HEK293 (cell line): ENCODE measurements at regions not wholly inside any gene's neighbourhood (a gene's known extent, or its start where the extent isn't known, plus 50 kb on each side); places are given as distances from the start of the nearest gene placed in this dataset.

ENCODE experiments used
- CTCF ChIA-PET: fragments of 350-600 bp; formaldehyde crosslinking; extraction: SDS; loops from one replicate; lab custom pipeline; 2021; ENCODE audit warnings: antibody characterized with exemption; lab: Yijun Ruan, JAX
- POLR2A ChIA-PET: fragments of 300-600 bp; formaldehyde crosslinking; extraction: SDS; loops from one replicate; lab custom pipeline; 2020; ENCODE audit warnings: antibody characterized with exemption, inconsistent platforms; lab: Yijun Ruan, JAX
- H3K27ac ChIP-seq: fragments of 200-500 bp; sonication (Bioruptor generic); 2 replicates; pipeline ENCODE4 v1.5.1; 2014; ENCODE audit warnings: low read depth, low read length, control low read depth, inconsistent platforms; ENCODE audit errors: extremely low read depth
- H3K36me3 ChIP-seq, 2 experiments: fragments of 200-500 bp in 1 of 2; sonication (Bioruptor generic) in 1 of 2; 1 replicate in 1 of 2; 2 replicates in 1 of 2; pipeline ENCODE4 v1.5.1; 2014 to 2017; ENCODE audit warnings: inconsistent platforms in 2 of 2, low read length in 2 of 2; ENCODE audit not compliant: control insufficient read depth in 2 of 2, insufficient read depth in 1 of 2
- H3K4me1 ChIP-seq: fragments of 200-500 bp; sonication (Bioruptor generic); 2 replicates; pipeline ENCODE4 v1.5.1; 2014; ENCODE audit warnings: mild to moderate bottlenecking, low read length, inconsistent platforms; ENCODE audit not compliant: control insufficient read depth, insufficient read depth
- H3K4me3 ChIP-seq: 2 replicates; pipeline ENCODE4 v1.5.1; 2011; ENCODE audit warnings: low read depth, mild to moderate bottlenecking, control low read depth, low read length, moderate library complexity
- H3K9me3 ChIP-seq: fragments of 200-500 bp; sonication (Bioruptor generic); 2 replicates; pipeline ENCODE4 v1.5.1; 2014; ENCODE audit warnings: low read depth, low read length, inconsistent platforms; ENCODE audit not compliant: control insufficient read depth, insufficient read depth
- BCL11A ChIP-seq: fragments of 450-650 bp; formaldehyde crosslinking; IDR thresholded peaks from 2 replicates; pipeline ENCODE4 v1.5.1; 2016; ENCODE audit warnings: low read depth, missing biosample characterization, missing genetic modification characterization
- GFI1B ChIP-seq: fragments of 450-650 bp; formaldehyde crosslinking; IDR thresholded peaks from 2 replicates; pipeline ENCODE4 v1.5.1; 2016; ENCODE audit warnings: missing biosample characterization, missing genetic modification characterization
- GLIS2 ChIP-seq: fragments of 450-650 bp; formaldehyde crosslinking; IDR thresholded peaks from 2 replicates; pipeline ENCODE4 v1.5.1; 2016; ENCODE audit warnings: missing biosample characterization, missing genetic modification characterization
- KLF1 ChIP-seq: fragments of 450-650 bp; formaldehyde crosslinking; IDR thresholded peaks from 2 replicates; pipeline ENCODE4 v1.5.1; 2016; ENCODE audit warnings: missing biosample characterization, missing genetic modification characterization
- KLF10 ChIP-seq: fragments of 450-650 bp; IDR thresholded peaks from 2 replicates; pipeline ENCODE4 v1.5.1; 2018; ENCODE audit warnings: missing biosample characterization, mild to moderate bottlenecking, missing genetic modification characterization
- SETDB1 ChIP-seq: IDR thresholded peaks from one replicate; pipeline ENCODE4 v1.6.1; 2017; ENCODE audit warnings: mild to moderate bottlenecking, low read length, moderate library complexity, mixed read lengths; ENCODE audit not compliant: insufficient read length
- ZNF112 ChIP-seq: fragments of 450-650 bp; formaldehyde crosslinking; IDR thresholded peaks from 2 replicates; pipeline ENCODE4 v1.5.0; 2017; ENCODE audit warnings: missing biosample characterization, missing genetic modification characterization
- ZNF169 ChIP-seq: fragments of 450-650 bp; formaldehyde crosslinking; IDR thresholded peaks from 2 replicates; pipeline ENCODE4 v1.5.1; 2016; ENCODE audit warnings: missing biosample characterization, missing genetic modification characterization
- ZNF2 ChIP-seq: fragments of 450-650 bp; formaldehyde crosslinking; IDR thresholded peaks from 2 replicates; pipeline ENCODE4 v1.5.1; 2016; ENCODE audit warnings: missing biosample characterization, missing genetic modification characterization
- ZNF24 ChIP-seq: fragments of 450-650 bp; formaldehyde crosslinking; IDR thresholded peaks from 2 replicates; pipeline ENCODE4 v1.5.1; 2016; ENCODE audit warnings: missing biosample characterization, missing genetic modification characterization
- ZNF549 ChIP-seq: fragments of 450-650 bp; IDR thresholded peaks from 2 replicates; pipeline ENCODE4 v1.5.1; 2018; ENCODE audit warnings: missing biosample characterization, missing genetic modification characterization, mild to moderate bottlenecking, inconsistent platforms, moderate library complexity
- ZNF558 ChIP-seq: fragments of 450-650 bp; formaldehyde crosslinking; IDR thresholded peaks from 2 replicates; pipeline ENCODE4 v1.5.1; 2016; ENCODE audit warnings: missing biosample characterization, missing genetic modification characterization
- ZNF658 ChIP-seq: fragments of 450-650 bp; formaldehyde crosslinking; IDR thresholded peaks from 2 replicates; pipeline ENCODE4; 2016; ENCODE audit warnings: missing biosample characterization, missing genetic modification characterization
- ZNF843 ChIP-seq: fragments of 450-650 bp; formaldehyde crosslinking; IDR thresholded peaks from 2 replicates; pipeline ENCODE4 v1.5.1; 2016; ENCODE audit warnings: missing biosample characterization, missing genetic modification characterization
- ZSCAN16 ChIP-seq: fragments of 450-650 bp; formaldehyde crosslinking; IDR thresholded peaks from 2 replicates; pipeline ENCODE4 v1.5.1; 2016; ENCODE audit warnings: missing biosample characterization, missing genetic modification characterization
- TF ChIP-seq, protein P1 (sequence below): fragments of 450-650 bp; formaldehyde crosslinking; IDR thresholded peaks from 2 replicates; pipeline ENCODE4 v1.5.1; 2016; ENCODE audit warnings: missing biosample characterization, missing genetic modification characterization
- TF ChIP-seq, protein P2 (sequence below): fragments of 450-650 bp; formaldehyde crosslinking; IDR thresholded peaks from 2 replicates; pipeline ENCODE4 v1.5.1; 2017; ENCODE audit warnings: missing biosample characterization, missing genetic modification characterization
- TF ChIP-seq, protein P3 (sequence below): fragments of 450-650 bp; formaldehyde crosslinking; IDR thresholded peaks from 2 replicates; pipeline ENCODE4 v1.5.1; 2017; ENCODE audit warnings: missing biosample characterization, missing genetic modification characterization
- TF ChIP-seq, protein P4 (sequence below): fragments of 450-650 bp; formaldehyde crosslinking; IDR thresholded peaks from 2 replicates; pipeline ENCODE4 v1.5.1; 2016; ENCODE audit warnings: missing biosample characterization, missing genetic modification characterization
- TF ChIP-seq, protein P5 (sequence below): fragments of 450-650 bp; formaldehyde crosslinking; IDR thresholded peaks from 2 replicates; pipeline ENCODE4 v1.5.1; 2016; ENCODE audit warnings: missing biosample characterization, missing genetic modification characterization

DNA sequence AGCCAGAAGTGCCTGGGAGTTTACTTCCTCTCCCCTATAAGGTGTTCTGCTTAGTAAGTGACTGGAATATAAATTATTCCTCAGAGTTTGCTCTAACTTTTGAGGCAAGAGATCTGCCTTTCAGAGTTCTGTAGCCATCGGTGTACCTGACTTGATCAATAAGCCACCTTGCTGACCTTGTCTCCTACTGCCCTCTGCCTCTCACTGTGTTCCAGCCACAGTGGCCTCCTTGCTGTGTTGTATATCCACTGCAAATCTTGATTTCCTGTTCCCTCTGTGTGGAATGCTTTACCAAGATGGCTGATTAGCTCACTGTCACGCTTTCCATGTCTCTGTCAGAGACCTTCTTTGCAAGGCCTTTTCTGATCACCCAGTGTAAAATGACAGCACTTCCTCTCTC, 442.4 kb downstream of the SQOR start:
- Histone ChIP-seq H3K9me3 (no peaks in the 10 kb centered on the region), H3K36me3 (no peaks in the 10 kb centered on the region), H3K4me1 (no peaks in the 10 kb centered on the region), H3K4me3 (no peak overlapping the region), H3K27ac (no peak overlapping the region)
- ChIA-PET POLR2A (no interaction called here), CTCF (no interaction called here)
- TF ChIP-seq ZNF169 (tag by site-specific recombination) (no peak), GFI1B (tag by site-specific recombination) (no peak)
- TF ChIP-seq, protein P1, sequence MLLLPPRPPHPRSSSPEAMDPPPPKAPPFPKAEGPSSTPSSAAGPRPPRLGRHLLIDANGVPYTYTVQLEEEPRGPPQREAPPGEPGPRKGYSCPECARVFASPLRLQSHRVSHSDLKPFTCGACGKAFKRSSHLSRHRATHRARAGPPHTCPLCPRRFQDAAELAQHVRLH (tag by site-specific recombination), result no peak
- TF ChIP-seq, all 188 proteins: peak for 0

DNA sequence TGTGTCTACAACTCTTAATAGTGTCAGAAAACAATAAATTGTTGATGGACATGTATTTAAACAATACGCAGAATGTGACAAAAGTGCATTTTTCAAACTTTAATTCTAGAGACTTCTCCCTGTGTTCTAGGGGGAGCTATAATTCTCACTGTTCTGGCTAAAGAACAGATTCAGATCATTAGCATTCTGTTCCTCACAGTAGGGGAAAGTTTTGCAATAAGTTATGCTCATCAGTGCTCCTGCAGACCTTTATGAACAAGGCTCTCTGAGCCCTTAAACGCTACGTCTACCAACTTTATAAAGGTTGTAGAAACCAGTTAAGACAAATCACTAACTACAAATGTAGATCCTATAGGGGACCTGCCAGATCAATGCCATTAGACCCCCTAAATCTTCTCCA, 444.2 kb downstream of the SQOR start:
- POLR2A ChIA-PET, result no interaction called here
- Histone ChIP-seq H3K27ac (no peak overlapping the region), H3K4me1 (no peaks in the 10 kb centered on the region), H3K9me3 (no peaks in the 10 kb centered on the region), H3K4me3 (no peak overlapping the region), H3K36me3 (no peaks in the 10 kb centered on the region)
- TF ChIP-seq ZNF112 (tag by site-specific recombination) (no peak), GLIS2 (tag by site-specific recombination) (no peak)
- CTCF ChIA-PET, result interaction anchor here (0.7 kb wide), 1 partner anchor 453 kb away, joined by 3 read pairs; no protein-coding TSS in a partner anchor

DNA sequence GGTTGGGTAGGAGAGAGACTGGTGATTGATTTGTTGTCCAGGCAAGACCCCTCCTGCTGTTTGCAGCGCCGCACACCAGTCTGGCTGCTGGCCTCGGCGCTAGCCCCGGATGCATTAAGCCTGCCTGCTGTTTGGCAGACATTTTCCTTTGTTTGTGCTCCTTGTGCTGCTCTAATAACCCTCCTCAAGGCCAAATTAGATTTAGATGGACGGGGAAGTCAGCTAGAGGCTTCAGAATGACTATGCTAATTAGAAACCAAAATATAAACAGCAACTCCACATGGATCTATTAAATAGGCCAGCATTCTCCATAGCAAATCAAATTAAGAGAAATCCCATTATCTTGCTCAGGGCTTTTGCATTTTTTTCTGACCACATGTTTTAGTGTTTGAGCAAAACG, 445.2 kb downstream of the SQOR start:
- no peaks in the 10 kb centered on the region for H3K4me1 ChIP-seq
- no peak overlapping the region for H3K27ac ChIP-seq
- H3K4me3 ChIP-seq, result no peak overlapping the region
- ChIA-PET POLR2A (no interaction called here), CTCF (interaction anchor here (0.6 kb wide), 1 partner anchor 698 kb away, joined by 3 read pairs; no protein-coding TSS in a partner anchor)
- H3K36me3 ChIP-seq, result no peaks in the 10 kb centered on the region
- H3K9me3 ChIP-seq, result no peaks in the 10 kb centered on the region
- TF ChIP-seq ZSCAN16 (tag by site-specific recombination), result no peak
- TF ChIP-seq, protein P1 (tag by site-specific recombination), result no peak
- no peak for TF ChIP-seq ZNF843 (tag by site-specific recombination)
- no peak for TF ChIP-seq KLF1 (tag by site-specific recombination)
- TF ChIP-seq ZNF549 (tag by site-specific recombination), result no peak
- no peak for TF ChIP-seq ZNF24 (tag by site-specific recombination)
- no peak for TF ChIP-seq ZNF658 (tag by site-specific recombination)
- TF ChIP-seq, all 188 proteins: peak for 0

DNA sequence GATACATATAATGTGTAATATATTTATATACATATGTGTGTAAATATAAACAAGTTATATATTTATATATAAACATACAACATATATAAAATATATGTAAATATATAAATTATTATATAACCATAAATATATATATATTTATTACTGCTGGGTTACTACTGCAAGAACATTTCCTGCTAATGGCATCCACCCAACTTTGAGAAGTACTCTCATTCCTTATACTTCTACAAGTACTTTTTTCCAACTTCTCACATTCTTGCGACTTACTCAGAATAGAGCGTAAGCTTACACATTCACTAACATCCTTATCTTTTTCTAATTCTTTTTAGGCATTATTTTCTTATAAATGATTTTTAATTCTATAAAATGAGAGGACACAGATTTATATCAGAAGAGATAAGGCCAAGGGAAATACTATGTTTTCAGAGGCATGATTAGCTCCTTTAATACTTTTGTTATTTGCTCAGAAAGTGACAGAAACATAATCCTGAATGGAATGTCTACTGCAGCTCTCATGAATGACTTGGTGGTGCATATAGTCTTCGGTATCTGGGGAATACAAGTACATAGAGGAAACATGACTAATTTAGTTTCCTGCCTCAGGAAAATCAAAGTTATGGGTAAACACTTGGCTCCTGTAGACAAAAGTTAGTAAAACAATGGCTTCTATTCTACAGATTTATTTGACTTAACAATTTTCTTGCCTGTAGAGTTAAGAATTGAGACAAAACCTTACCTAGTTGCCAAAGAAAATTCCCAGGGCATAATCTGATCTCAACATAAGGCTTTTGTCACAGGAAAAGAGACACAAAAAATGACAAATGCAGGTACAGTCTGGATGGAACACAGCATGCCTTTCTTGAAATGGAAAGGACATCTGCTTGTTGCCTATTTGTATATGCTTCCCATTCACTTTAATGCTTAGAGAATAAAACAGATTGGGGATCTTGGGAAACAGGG, 453.9 kb downstream of the SQOR start:
- no peak overlapping the region for H3K4me3 ChIP-seq
- H3K36me3 ChIP-seq, result no peaks in the 10 kb centered on the region
- ChIA-PET CTCF (no interaction called here), POLR2A (no interaction called here)
- H3K27ac ChIP-seq, result no peak overlapping the region
- no peaks in the 10 kb centered on the region for H3K9me3 ChIP-seq
- no peaks in the 10 kb centered on the region for H3K4me1 ChIP-seq
- TF ChIP-seq ZNF558 (tag by site-specific recombination) (no peak), BCL11A (tag by site-specific recombination) (no peak), SETDB1 (no peak), ZNF2 (tag by site-specific recombination) (no peak), KLF10 (tag by site-specific recombination) (no peak)
- TF ChIP-seq, protein P2, sequence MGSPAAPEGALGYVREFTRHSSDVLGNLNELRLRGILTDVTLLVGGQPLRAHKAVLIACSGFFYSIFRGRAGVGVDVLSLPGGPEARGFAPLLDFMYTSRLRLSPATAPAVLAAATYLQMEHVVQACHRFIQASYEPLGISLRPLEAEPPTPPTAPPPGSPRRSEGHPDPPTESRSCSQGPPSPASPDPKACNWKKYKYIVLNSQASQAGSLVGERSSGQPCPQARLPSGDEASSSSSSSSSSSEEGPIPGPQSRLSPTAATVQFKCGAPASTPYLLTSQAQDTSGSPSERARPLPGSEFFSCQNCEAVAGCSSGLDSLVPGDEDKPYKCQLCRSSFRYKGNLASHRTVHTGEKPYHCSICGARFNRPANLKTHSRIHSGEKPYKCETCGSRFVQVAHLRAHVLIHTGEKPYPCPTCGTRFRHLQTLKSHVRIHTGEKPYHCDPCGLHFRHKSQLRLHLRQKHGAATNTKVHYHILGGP (tag by site-specific recombination), result no peak
- TF ChIP-seq, protein P3, sequence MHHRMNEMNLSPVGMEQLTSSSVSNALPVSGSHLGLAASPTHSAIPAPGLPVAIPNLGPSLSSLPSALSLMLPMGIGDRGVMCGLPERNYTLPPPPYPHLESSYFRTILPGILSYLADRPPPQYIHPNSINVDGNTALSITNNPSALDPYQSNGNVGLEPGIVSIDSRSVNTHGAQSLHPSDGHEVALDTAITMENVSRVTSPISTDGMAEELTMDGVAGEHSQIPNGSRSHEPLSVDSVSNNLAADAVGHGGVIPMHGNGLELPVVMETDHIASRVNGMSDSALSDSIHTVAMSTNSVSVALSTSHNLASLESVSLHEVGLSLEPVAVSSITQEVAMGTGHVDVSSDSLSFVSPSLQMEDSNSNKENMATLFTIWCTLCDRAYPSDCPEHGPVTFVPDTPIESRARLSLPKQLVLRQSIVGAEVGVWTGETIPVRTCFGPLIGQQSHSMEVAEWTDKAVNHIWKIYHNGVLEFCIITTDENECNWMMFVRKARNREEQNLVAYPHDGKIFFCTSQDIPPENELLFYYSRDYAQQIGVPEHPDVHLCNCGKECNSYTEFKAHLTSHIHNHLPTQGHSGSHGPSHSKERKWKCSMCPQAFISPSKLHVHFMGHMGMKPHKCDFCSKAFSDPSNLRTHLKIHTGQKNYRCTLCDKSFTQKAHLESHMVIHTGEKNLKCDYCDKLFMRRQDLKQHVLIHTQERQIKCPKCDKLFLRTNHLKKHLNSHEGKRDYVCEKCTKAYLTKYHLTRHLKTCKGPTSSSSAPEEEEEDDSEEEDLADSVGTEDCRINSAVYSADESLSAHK (tag by site-specific recombination), result no peak
- TF ChIP-seq, protein P4, sequence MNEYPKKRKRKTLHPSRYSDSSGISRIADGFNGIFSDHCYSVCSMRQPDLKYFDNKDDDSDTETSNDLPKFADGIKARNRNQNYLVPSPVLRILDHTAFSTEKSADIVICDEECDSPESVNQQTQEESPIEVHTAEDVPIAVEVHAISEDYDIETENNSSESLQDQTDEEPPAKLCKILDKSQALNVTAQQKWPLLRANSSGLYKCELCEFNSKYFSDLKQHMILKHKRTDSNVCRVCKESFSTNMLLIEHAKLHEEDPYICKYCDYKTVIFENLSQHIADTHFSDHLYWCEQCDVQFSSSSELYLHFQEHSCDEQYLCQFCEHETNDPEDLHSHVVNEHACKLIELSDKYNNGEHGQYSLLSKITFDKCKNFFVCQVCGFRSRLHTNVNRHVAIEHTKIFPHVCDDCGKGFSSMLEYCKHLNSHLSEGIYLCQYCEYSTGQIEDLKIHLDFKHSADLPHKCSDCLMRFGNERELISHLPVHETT (tag by site-specific recombination), result no peak
- TF ChIP-seq, protein P5, sequence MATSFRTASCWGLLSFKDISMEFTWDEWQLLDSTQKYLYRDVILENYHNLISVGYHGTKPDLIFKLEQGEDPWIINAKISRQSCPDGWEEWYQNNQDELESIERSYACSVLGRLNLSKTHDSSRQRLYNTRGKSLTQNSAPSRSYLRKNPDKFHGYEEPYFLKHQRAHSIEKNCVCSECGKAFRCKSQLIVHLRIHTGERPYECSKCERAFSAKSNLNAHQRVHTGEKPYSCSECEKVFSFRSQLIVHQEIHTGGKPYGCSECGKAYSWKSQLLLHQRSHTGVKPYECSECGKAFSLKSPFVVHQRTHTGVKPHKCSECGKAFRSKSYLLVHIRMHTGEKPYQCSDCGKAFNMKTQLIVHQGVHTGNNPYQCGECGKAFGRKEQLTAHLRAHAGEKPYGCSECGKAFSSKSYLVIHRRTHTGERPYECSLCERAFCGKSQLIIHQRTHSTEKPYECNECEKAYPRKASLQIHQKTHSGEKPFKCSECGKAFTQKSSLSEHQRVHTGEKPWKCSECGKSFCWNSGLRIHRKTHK, result no peak
